CD4-positive, alpha-beta T cell treated with Interleukin-1 beta for 1 hour (primary cell): ENCODE measurements at regions not wholly inside any gene's neighbourhood (a gene's known extent, or its start where the extent isn't known, plus 50 kb on each side); places are given as distances from the start of the nearest gene placed in this dataset.

Experiments
- DNase-seq, 2 donors: peaks; one replicate each; pipeline ENCODE4 v3.0.0-alpha.2; 2020 to 2022

GRCh38 chr5:103374473-103374963 lies 116.0 kb downstream of the MACIR start:
- no peak for DNase-seq

GRCh38 chr5:103373597-103374472 lies 115.3 kb downstream of the MACIR start:
- DNase-seq: no peak

GRCh38 chr5:103371046-103371607 lies 112.6 kb downstream of the MACIR start:
- no peak for DNase-seq

DNA sequence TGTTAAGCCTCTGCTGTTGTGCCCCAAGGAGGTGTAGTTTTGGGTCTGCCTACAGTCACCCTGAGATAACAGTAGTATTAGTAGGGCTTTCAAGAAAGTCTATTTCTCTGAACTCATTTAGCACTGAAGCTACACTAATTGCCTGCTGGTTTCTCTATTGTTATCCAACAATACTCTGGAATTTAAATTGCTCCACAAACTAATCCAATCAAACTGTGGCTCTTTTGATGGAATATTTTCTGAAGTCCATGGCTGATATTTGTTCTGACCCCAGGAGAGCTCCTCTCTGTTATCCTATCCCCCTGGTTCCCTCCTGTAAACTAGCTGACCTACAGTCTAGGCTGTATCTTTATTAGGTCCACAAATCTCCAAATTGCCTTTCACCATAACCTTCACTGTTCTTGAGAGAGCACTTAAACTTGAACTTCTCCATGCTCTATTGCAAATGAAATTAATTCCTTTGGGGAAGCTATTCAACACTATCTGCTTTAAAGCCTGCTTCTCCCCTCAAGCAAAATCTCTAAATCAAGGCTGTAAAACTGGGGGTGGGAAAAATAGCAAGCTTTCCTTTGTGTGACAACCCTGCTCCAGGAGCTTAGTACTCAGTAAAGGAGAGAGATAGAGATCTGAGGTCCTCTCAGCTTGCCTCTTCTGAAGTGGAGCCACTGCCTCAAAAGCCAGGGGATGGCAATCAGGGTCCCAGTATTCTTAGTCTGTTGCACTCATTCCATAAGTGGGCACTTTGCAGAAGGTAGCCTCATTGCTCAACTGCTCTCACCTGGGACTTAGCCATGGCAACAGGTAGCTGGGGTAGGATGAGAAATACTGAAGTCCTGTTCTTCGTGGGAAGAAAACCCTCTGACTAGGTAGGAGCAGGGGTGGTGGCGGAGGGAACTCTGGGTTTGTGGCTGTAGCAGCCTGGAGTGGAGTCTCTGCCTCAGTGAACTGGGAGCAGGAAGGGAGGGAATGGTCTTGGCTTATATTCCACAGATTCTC lies 110.9 kb downstream of the MACIR start:
- no peak for DNase-seq

DNA sequence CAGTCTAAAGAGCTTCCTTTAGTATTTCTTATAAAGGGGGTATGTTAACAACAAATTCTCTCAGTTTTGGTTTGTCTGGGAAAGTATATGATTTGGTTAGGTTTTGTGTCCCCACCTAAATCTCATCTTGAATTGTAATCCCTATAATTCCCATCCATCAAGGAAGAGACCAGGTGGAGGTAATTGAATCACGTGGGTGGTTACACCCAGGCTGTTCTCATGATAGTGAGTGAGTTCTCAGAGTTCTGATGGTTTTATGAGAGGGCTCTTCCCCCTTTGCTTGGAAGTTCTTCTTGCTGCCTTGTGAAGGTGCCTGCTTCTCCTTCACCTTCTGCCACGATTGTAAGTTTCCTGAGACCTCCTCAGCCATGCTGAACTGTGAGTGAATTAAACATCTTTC lies 109.1 kb downstream of the MACIR start:
- no peak for DNase-seq

GRCh38 chr5:103366918-103367549 lies 108.5 kb downstream of the MACIR start:
- no peak for DNase-seq

GRCh38 chr5:103364074-103364473 lies 105.5 kb downstream of the MACIR start:
- no peak for DNase-seq

- no peak for DNase-seq
Observed at GRCh38 chr5:103362211-103362610, 103.6 kb downstream of the MACIR start.

DNA sequence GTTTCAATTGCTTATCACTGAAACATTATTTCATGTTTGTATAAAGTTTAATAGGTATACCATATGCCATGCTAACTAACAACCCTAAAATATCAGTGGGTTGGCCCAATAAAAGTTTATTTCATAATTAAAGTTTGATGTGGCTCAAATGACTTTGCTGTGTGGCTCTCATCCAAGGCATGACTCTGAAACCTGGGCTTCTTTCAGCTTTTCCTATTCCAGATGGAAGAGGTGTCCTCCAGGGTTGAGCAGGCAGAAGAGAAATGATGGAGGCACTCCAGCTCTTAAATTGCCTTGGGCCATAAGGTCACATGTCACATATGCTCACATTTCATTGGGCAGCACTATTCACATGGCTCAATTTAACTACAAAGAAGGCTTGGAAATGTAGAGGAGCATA lies 101.9 kb downstream of the MACIR start:
- DNase-seq: no peak

DNA sequence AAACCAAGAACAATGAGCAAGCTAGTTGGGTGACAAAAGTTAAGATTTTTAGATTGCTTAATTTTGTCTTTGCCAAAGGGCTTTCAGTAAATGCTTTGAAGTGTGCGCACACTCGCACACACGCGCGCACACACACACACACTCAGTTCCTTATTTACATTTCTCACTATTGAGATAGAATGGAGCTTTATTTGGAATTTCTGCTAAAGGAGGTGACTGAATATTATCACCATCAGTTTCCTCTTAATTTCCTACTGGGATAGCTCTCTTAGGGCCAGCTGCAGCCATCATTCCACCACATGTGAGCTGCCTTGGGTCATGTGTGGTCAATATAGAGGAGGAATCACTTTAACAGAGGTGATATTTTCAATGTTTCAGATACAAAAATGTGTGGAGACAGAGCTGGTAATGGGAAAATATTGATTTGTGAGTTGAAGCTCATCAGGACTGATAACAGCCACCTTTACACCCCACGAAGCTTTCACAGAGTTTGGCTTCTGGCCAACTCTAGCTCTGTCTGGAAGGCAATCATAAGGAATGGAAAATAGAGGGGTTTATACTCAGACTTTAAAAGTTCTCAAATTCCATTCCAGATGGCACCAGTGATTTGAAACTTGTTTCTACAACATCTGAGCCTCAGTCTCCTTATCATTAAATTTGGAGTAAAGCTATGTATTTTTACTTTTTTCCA lies 99.9 kb downstream of the MACIR start:
- no peak for DNase-seq

- DNase-seq: no peak
Observed at GRCh38 chr5:103357636-103358035, 99.1 kb downstream of the MACIR start.

GRCh38 chr5:103356350-103357091 lies 98.0 kb downstream of the MACIR start:
- DNase-seq: no peak

- no peak for DNase-seq
Observed at GRCh38 chr5:103355579-103355978, 97.0 kb downstream of the MACIR start.

- no peak for DNase-seq
Observed at GRCh38 chr5:103354446-103354845, 95.9 kb downstream of the MACIR start.

- DNase-seq: no peak
Observed at GRCh38 chr5:103353581-103353980, 95.0 kb downstream of the MACIR start.

GRCh38 chr5:103347716-103348423 lies 89.3 kb downstream of the MACIR start:
- DNase-seq: no peak

GRCh38 chr5:103346162-103346748 lies 87.7 kb downstream of the MACIR start:
- DNase-seq: no peak

- DNase-seq: no peak
Observed at GRCh38 chr5:103345461-103345860, 86.9 kb downstream of the MACIR start.

DNA sequence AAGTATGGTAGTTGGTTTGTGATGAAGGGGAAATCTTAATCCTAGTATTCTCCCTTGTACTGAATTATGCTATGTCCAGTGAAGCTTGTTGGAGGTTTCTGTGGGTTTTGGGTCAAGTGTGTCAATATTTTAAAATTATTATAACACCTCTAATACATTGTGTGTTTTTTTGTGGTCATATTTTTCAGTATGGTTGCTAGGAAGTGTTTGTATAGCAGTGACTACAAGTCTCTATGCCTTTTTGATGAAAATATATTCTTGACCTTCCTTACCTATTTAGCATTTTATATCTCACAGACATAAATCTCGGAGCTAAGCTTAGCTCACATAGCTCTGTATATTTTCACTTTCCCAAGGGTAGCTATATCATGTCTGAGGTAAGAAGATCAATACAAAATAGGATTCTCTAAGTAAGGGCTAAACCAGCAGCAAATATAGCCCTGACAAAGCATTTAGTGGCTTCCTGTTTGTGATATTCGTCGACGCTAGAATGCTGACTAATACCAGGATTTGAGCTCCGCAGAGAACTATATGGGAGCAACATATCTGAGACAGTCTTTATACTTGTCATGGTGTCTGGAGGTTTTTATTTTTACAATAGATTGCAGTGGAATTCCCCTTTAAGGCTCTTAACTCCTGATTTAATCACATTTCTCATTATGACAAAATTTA lies 82.3 kb downstream of the MACIR start:
- DNase-seq: no peak

DNA sequence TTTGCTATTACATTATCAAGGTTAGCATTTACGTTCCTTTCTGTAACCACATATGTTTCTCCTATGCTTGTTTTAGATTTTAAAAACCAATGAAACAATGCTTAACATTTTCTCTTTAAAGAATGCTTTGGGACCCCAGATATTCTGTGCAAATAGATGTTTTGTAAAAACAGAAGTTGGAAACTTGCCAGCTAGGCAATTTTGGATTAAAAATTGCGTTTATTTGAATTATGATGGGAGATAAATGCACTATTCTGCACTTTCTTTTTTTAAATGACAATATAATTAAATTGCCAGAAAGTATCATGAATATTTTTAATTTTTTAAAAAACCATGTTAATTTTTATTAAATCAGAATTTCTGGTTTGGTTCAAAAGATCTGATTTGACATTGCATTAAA lies 81.6 kb downstream of the MACIR start:
- DNase-seq: no peak
